WTC11 (cell line): ENCODE measurements at regions not wholly inside any gene's neighbourhood (a gene's known extent, or its start where the extent isn't known, plus 50 kb on each side); places are given as distances from the start of the nearest gene placed in this dataset.

Experiments used
- ATAC-seq: fragments of 200-7000 bp; cut with Tn5 transposase; 2 replicates; pipeline ENCODE4 v1.10.0; 2021; ENCODE audit warnings: mild to moderate bottlenecking, moderate library complexity
- CTCF ChIA-PET: fragments of 300-600 bp; sonication (Branson Sonifier 250); formaldehyde crosslinking; loops from one replicate; lab custom pipeline; 2021; ENCODE audit warnings: antibody characterized with exemption; lab: Charles Lee
- POLR2A ChIA-PET: fragments of 350-600 bp; sonication (Branson Sonifier 250); formaldehyde crosslinking; loops from one replicate; lab custom pipeline; 2021; ENCODE audit warnings: antibody characterized with exemption; lab: Charles Lee
- DNase-seq: peaks from one replicate; pipeline ENCODE4 v3.0.0; 2021; ENCODE audit warnings: low spot score
- H3K27ac Mint-ChIP-seq: 2 replicates; pipeline ENCODE4 v1.8.0; 2021; ENCODE audit warnings: mixed read lengths
- H3K27me3 Mint-ChIP-seq: 2 replicates; pipeline ENCODE4 v1.8.0; 2021; ENCODE audit warnings: low read depth, mild to moderate bottlenecking, moderate library complexity, mixed read lengths
- H3K36me3 Mint-ChIP-seq: 2 replicates; pipeline ENCODE4 v1.8.0; 2021; ENCODE audit warnings: mixed read lengths
- H3K4me1 Mint-ChIP-seq: 2 replicates; pipeline ENCODE4 v1.8.0; 2022; ENCODE audit warnings: mixed read lengths
- H3K4me3 Mint-ChIP-seq: 2 replicates; pipeline ENCODE4 v1.8.0; 2021; ENCODE audit warnings: mild to moderate bottlenecking, moderate library complexity, mixed read lengths
- H3K9me3 Mint-ChIP-seq: 2 replicates; pipeline ENCODE4 v1.8.0; 2021; ENCODE audit warnings: mixed read lengths
- EMX1 ChIP-seq: fragments of 250-450 bp; sonication (Bioruptor Pico); IDR thresholded peaks from 2 replicates; pipeline ENCODE4 v1.8.0; 2021; ENCODE audit warnings: mild to moderate bottlenecking
- FOXJ3 ChIP-seq: sonication (generic); formaldehyde crosslinking; IDR thresholded peaks from 2 replicates; pipeline ENCODE4 v1.9.0; 2021; ENCODE audit warnings: missing genetic modification reagents, mild to moderate bottlenecking, borderline replicate concordance
- GABPB1 ChIP-seq: sonication (generic); formaldehyde crosslinking; IDR thresholded peaks from 2 replicates; pipeline ENCODE4 v1.8.1; 2023; ENCODE audit warnings: mild to moderate bottlenecking, missing genetic modification reagents
- KAT7 ChIP-seq: sonication (generic); formaldehyde crosslinking; IDR thresholded peaks from 2 replicates; pipeline ENCODE4 v1.8.1; 2023; ENCODE audit warnings: missing genetic modification reagents, mild to moderate bottlenecking, borderline replicate concordance
- ZBTB21 ChIP-seq: sonication (generic); formaldehyde crosslinking; IDR thresholded peaks from 2 replicates; pipeline ENCODE4 v1.8.1; 2023; ENCODE audit warnings: mild to moderate bottlenecking, missing genetic modification reagents, borderline replicate concordance
- ZNF423 ChIP-seq: fragments of 250-450 bp; sonication (Bioruptor Pico); IDR thresholded peaks from 2 replicates; pipeline ENCODE4 v2.1.2; 2022; ENCODE audit warnings: mild to moderate bottlenecking, moderate library complexity
- ZNF425 ChIP-seq: fragments of 250-450 bp; sonication (Bioruptor Pico); conservative IDR thresholded peaks from 2 replicates; pipeline ENCODE4 v1.9.0; 2021; ENCODE audit warnings: mild to moderate bottlenecking
- ZSCAN18 ChIP-seq: fragments of 250-450 bp; sonication (Bioruptor Pico); IDR thresholded peaks from 2 replicates; pipeline ENCODE4 v2.1.2; 2022; ENCODE audit warnings: mild to moderate bottlenecking, moderate library complexity
- TF ChIP-seq, protein P1 (sequence below): sonication (generic); formaldehyde crosslinking; IDR thresholded peaks from 2 replicates; pipeline ENCODE4 v1.8.0; 2022; ENCODE audit warnings: mild to moderate bottlenecking, missing genetic modification reagents
- TF ChIP-seq, protein P2 (sequence below): fragments of 250-450 bp; sonication (Bioruptor Pico); IDR thresholded peaks from 2 replicates; pipeline ENCODE4 v1.9.0; 2021; ENCODE audit warnings: moderate library complexity, mild to moderate bottlenecking, inconsistent platforms, borderline replicate concordance
- TF ChIP-seq, protein P3 (sequence below): sonication (generic); formaldehyde crosslinking; IDR thresholded peaks from 2 replicates; pipeline ENCODE4 v1.8.0; 2023; ENCODE audit warnings: missing genetic modification reagents, mild to moderate bottlenecking, borderline replicate concordance

DNA sequence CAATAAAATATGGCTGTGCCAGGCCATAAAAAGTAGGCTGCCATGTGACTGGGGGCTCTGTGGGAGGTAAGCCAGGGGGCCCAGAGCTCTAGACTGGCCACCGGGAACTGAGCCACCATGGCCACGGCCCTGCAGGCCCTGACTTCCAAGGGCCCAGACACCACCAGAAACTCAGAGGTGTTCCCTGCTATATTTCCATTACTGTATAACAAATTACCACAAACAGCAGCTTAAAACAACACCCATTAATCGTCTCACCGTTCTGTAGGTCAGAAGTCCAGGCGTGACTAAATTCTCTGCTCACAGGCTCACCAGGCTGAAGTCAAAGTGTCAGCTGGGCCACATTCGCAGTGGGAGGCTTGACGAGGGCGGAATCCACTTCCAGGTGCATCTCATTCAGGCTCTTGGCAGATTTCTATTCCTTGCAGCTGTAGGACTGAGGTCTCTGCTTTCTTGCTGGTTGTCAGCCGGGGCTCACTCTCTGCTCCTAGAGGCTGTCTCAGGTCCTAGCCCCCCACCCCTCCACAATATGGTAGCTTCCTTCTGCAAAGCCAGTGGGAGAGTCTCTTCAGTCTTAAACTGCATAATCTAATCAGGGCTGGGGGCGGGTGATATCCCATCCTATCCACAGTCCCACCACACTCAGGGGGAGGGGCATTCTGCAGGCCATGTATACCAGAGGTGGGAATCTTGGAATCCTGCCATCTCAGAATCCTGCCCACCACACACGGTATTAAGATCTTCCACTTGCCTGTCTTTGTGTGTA lies 125.4 kb downstream of the C5orf15 start (continued):
- no peak for TF ChIP-seq ZBTB21 (CRISPR knock-in tag)
- TF ChIP-seq, all 79 proteins: peak for 0

- TF ChIP-seq, protein P1, sequence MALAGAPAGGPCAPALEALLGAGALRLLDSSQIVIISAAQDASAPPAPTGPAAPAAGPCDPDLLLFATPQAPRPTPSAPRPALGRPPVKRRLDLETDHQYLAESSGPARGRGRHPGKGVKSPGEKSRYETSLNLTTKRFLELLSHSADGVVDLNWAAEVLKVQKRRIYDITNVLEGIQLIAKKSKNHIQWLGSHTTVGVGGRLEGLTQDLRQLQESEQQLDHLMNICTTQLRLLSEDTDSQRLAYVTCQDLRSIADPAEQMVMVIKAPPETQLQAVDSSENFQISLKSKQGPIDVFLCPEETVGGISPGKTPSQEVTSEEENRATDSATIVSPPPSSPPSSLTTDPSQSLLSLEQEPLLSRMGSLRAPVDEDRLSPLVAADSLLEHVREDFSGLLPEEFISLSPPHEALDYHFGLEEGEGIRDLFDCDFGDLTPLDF: no peak
- TF ChIP-seq FOXJ3 (CRISPR knock-in tag) (no peak), ZNF423 (CRISPR knock-in tag) (no peak), KAT7 (CRISPR knock-in tag) (no peak)
- TF ChIP-seq, protein P2, sequence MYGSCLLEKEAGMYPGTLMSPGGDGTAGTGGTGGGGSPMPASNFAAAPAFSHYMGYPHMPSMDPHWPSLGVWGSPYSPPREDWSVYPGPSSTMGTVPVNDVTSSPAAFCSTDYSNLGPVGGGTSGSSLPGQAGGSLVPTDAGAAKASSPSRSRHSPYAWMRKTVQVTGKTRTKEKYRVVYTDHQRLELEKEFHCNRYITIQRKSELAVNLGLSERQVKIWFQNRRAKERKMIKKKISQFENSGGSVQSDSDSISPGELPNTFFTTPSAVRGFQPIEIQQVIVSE (CRISPR knock-in tag): no peak
- DNase-seq (no peak), ATAC-seq (no peak)
- POLR2A ChIA-PET: no interaction called here
- Mint-ChIP-seq H3K4me1 (no peaks in the 10 kb centered on the region), H3K4me3 (no peak overlapping the region), H3K36me3 (no peaks in the 10 kb centered on the region), H3K9me3 (no peaks in the 10 kb centered on the region), H3K27ac (no peak overlapping the region), H3K27me3 (no peaks in the 10 kb centered on the region)
- CTCF ChIA-PET: no interaction called here
Measured at GRCh38 chr5:133841831-133842750, 126.3 kb downstream of the C5orf15 start.

DNA sequence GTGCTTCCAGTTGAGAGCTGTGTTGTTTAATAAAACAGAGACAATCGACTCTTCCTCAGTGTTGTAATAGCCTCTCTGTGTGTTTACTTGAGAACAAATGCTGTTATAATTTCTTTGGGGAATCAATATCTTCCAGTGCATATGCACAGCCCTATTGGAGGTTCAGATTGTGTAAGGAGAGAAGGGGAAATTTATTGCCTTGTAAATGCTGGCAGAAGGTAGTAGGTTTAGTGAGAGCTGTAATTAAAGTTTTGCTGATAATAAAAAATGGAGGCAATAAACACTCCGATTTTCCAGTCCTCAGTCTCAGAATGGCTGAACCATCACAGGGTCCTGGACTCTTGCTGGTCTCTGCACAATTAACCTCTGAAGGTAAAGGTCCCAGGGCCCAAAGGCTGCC lies 128.3 kb downstream of the C5orf15 start:
- CTCF ChIA-PET: no interaction called here
- Mint-ChIP-seq H3K4me1 (no peaks in the 10 kb centered on the region), H3K27ac (no peak overlapping the region)
- POLR2A ChIA-PET: no interaction called here
- DNase-seq: no peak
- TF ChIP-seq ZSCAN18 (CRISPR knock-in tag) (no peak), GABPB1 (CRISPR knock-in tag) (no peak), EMX1 (CRISPR knock-in tag) (no peak), ZNF425 (CRISPR knock-in tag) (no peak)
- TF ChIP-seq, protein P3, sequence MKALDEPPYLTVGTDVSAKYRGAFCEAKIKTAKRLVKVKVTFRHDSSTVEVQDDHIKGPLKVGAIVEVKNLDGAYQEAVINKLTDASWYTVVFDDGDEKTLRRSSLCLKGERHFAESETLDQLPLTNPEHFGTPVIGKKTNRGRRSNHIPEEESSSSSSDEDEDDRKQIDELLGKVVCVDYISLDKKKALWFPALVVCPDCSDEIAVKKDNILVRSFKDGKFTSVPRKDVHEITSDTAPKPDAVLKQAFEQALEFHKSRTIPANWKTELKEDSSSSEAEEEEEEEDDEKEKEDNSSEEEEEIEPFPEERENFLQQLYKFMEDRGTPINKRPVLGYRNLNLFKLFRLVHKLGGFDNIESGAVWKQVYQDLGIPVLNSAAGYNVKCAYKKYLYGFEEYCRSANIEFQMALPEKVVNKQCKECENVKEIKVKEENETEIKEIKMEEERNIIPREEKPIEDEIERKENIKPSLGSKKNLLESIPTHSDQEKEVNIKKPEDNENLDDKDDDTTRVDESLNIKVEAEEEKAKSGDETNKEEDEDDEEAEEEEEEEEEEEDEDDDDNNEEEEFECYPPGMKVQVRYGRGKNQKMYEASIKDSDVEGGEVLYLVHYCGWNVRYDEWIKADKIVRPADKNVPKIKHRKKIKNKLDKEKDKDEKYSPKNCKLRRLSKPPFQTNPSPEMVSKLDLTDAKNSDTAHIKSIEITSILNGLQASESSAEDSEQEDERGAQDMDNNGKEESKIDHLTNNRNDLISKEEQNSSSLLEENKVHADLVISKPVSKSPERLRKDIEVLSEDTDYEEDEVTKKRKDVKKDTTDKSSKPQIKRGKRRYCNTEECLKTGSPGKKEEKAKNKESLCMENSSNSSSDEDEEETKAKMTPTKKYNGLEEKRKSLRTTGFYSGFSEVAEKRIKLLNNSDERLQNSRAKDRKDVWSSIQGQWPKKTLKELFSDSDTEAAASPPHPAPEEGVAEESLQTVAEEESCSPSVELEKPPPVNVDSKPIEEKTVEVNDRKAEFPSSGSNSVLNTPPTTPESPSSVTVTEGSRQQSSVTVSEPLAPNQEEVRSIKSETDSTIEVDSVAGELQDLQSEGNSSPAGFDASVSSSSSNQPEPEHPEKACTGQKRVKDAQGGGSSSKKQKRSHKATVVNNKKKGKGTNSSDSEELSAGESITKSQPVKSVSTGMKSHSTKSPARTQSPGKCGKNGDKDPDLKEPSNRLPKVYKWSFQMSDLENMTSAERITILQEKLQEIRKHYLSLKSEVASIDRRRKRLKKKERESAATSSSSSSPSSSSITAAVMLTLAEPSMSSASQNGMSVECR (CRISPR knock-in tag): no peak
- TF ChIP-seq, all 79 proteins: peak for 0
- ATAC-seq: no peak
- no peak overlapping the region for H3K4me3 Mint-ChIP-seq
- no peaks in the 10 kb centered on the region for H3K36me3 Mint-ChIP-seq
- H3K9me3 Mint-ChIP-seq: no peaks in the 10 kb centered on the region
- no peaks in the 10 kb centered on the region for H3K27me3 Mint-ChIP-seq
